ENCODE measurements at regions not wholly inside any gene's neighbourhood (a gene's known extent, or its start where the extent isn't known, plus 50 kb on each side); places are given as distances from the start of the nearest gene placed in this dataset.

DNA sequence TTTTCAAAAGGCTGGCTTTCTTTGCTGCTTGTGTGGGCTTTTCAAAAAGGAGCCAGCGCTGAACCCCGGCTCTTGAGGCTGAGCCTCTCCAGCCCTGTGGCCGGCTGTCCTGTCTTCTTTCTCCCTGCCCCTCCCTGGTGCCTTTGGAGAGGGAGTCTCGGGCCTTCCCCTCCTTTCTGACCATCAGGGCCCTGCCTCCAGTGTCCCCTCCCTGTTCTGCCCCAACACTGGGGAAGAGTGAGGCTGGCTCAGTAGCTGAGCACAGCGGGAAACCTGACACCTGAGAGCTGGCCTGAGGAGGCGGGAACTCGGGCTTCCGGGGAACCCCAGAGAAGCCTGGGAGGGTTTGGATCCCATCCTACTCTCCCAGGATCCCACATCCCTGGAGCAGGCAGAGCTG lies 232.1 kb downstream of the LOXHD1 start:
- no peak for DNase-seq
- intact Hi-C loops (cut with DNase I), result no loop called here

GRCh38 chr18:46425511-46425910 lies 231.5 kb downstream of the LOXHD1 start:
- ATAC-seq (no peak), DNase-seq (no peak)
- intact Hi-C loops (cut with DNase I), result no loop called here

More for the DNA sequence above, 232.1 kb downstream of the LOXHD1 start:
- peak in 1 of 2 donors; percentile 46 for ATAC-seq

- intact Hi-C loops (cut with DNase I), result no loop called here
- no peak for ATAC-seq
- DNase-seq, result no peak
Observed at GRCh38 chr18:46426021-46426678, 230.9 kb downstream of the LOXHD1 start.

- ATAC-seq, result no peak
- no peak for DNase-seq
- intact Hi-C loops (cut with DNase I), result no loop called here
Observed at GRCh38 chr18:46426679-46427047, 230.4 kb downstream of the LOXHD1 start.

All from left cardiac atrium (tissue), 4 donors.